GM19240 (cell line): ENCODE measurements at regions not wholly inside any gene's neighbourhood (a gene's known extent, or its start where the extent isn't known, plus 50 kb on each side); places are given as distances from the start of the nearest gene placed in this dataset.

ENCODE experiments used
- DNase-seq: peaks from one replicate; pipeline ENCODE4 v3.0.0; 2011; ENCODE audit warnings: low spot score; ENCODE audit not compliant: insufficient read length

GRCh38 chr4:117793845-117794480, 240.3 kb upstream of the NDST3 start:
- no peak for DNase-seq

- no peak for DNase-seq
Measured at GRCh38 chr4:117796677-117797076, 237.6 kb upstream of the NDST3 start.

GRCh38 chr4:117800636-117801035, 233.7 kb upstream of the NDST3 start:
- no peak for DNase-seq

GRCh38 chr4:117801756-117802155, 232.5 kb upstream of the NDST3 start:
- no peak for DNase-seq

GRCh38 chr4:117811731-117812130, 222.6 kb upstream of the NDST3 start:
- no peak for DNase-seq

- DNase-seq = no peak
Measured at GRCh38 chr4:117814277-117815246, 219.7 kb upstream of the NDST3 start.

GRCh38 chr4:117817301-117817700, 217.0 kb upstream of the NDST3 start:
- no peak for DNase-seq

GRCh38 chr4:117821834-117822233, 212.5 kb upstream of the NDST3 start:
- DNase-seq = no peak

GRCh38 chr4:117823388-117823787, 210.9 kb upstream of the NDST3 start:
- no peak for DNase-seq

GRCh38 chr4:117825600-117825999, 208.7 kb upstream of the NDST3 start:
- DNase-seq = no peak

- DNase-seq = no peak
Measured at GRCh38 chr4:117831060-117831683, 203.1 kb upstream of the NDST3 start.

- DNase-seq = no peak
Measured at GRCh38 chr4:117835566-117835965, 198.7 kb upstream of the NDST3 start.

- no peak for DNase-seq
Measured at GRCh38 chr4:117844594-117844993, 189.7 kb upstream of the NDST3 start.

- DNase-seq = no peak
Measured at GRCh38 chr4:117845270-117845669, 189.0 kb upstream of the NDST3 start.

- no peak for DNase-seq
Measured at GRCh38 chr4:117847849-117848248, 186.4 kb upstream of the NDST3 start.

- no peak for DNase-seq
Measured at GRCh38 chr4:117868201-117868600, 166.1 kb upstream of the NDST3 start.

- no peak for DNase-seq
Measured at GRCh38 chr4:117873779-117874178, 160.5 kb upstream of the NDST3 start.

- DNase-seq = no peak
Measured at GRCh38 chr4:117874216-117874615, 160.1 kb upstream of the NDST3 start.

- DNase-seq = no peak
Measured at GRCh38 chr4:117889978-117890377, 144.3 kb upstream of the NDST3 start.

- no peak for DNase-seq
Measured at GRCh38 chr4:117893207-117893606, 141.1 kb upstream of the NDST3 start.

- no peak for DNase-seq
Measured at GRCh38 chr4:117898496-117898895, 135.8 kb upstream of the NDST3 start.

- DNase-seq = no peak
Measured at GRCh38 chr4:117900832-117901231, 133.5 kb upstream of the NDST3 start.
